ENCODE measurements at regions not wholly inside any gene's neighbourhood (a gene's known extent, or its start where the extent isn't known, plus 50 kb on each side); places are given as distances from the start of the nearest gene placed in this dataset.

GRCh38 chr12:111194703-111195051, 174.2 kb downstream of the PHETA1 start:
- DNase-seq (ENCODE audit: low read depth) = no peak
- no peak for TF ChIP-seq CTCF (IDR thresholded peaks at IDR 0.05; ENCODE audit: insufficient read depth, low read depth, low read length, missing control alignments)
- no peak overlapping the region for H3K4me3 ChIP-seq (ENCODE audit: low read length)

- no peak overlapping the region for H3K4me3 ChIP-seq (ENCODE audit: low read length)
- TF ChIP-seq CTCF (IDR thresholded peaks at IDR 0.05; ENCODE audit: insufficient read depth, low read depth, low read length, missing control alignments) = no peak
Measured at GRCh38 chr12:111193977-111194702, 174.8 kb downstream of the PHETA1 start.

GRCh38 chr12:111193496-111193895, 175.4 kb downstream of the PHETA1 start:
- no peak overlapping the region for H3K4me3 ChIP-seq (ENCODE audit: low read length)
- TF ChIP-seq CTCF (IDR thresholded peaks at IDR 0.05; ENCODE audit: insufficient read depth, low read depth, low read length, missing control alignments) = no peak
- no peak for DNase-seq (ENCODE audit: low read depth)

More at GRCh38 chr12:111193977-111194702, 174.8 kb downstream of the PHETA1 start:
- no peak for DNase-seq (ENCODE audit: low read depth)

- TF ChIP-seq CTCF (IDR thresholded peaks at IDR 0.05; ENCODE audit: insufficient read depth, low read depth, low read length, missing control alignments) = no peak
- DNase-seq (ENCODE audit: low read depth) = no peak
Measured at GRCh38 chr12:111193067-111193466, 175.8 kb downstream of the PHETA1 start.

GRCh38 chr12:111192647-111193046, 176.2 kb downstream of the PHETA1 start:
- TF ChIP-seq CTCF (IDR thresholded peaks at IDR 0.05; ENCODE audit: insufficient read depth, low read depth, low read length, missing control alignments) = no peak
- peak; percentile 43 for DNase-seq (ENCODE audit: low read depth)

More at GRCh38 chr12:111193067-111193466, 175.8 kb downstream of the PHETA1 start:
- H3K4me3 ChIP-seq (ENCODE audit: low read length) = no peak overlapping the region

GRCh38 chr12:111190741-111191526, 178.0 kb downstream of the PHETA1 start:
- TF ChIP-seq CTCF (IDR thresholded peaks at IDR 0.05; ENCODE audit: insufficient read depth, low read depth, low read length, missing control alignments) = no peak
- DNase-seq (ENCODE audit: low read depth) = no peak
- H3K4me3 ChIP-seq (ENCODE audit: low read length) = no peak overlapping the region

More at GRCh38 chr12:111192647-111193046, 176.2 kb downstream of the PHETA1 start:
- no peak overlapping the region for H3K4me3 ChIP-seq (ENCODE audit: low read length)
